ENCODE measurements at regions not wholly inside any gene's neighbourhood (a gene's known extent, or its start where the extent isn't known, plus 50 kb on each side); places are given as distances from the start of the nearest gene placed in this dataset.

DNA sequence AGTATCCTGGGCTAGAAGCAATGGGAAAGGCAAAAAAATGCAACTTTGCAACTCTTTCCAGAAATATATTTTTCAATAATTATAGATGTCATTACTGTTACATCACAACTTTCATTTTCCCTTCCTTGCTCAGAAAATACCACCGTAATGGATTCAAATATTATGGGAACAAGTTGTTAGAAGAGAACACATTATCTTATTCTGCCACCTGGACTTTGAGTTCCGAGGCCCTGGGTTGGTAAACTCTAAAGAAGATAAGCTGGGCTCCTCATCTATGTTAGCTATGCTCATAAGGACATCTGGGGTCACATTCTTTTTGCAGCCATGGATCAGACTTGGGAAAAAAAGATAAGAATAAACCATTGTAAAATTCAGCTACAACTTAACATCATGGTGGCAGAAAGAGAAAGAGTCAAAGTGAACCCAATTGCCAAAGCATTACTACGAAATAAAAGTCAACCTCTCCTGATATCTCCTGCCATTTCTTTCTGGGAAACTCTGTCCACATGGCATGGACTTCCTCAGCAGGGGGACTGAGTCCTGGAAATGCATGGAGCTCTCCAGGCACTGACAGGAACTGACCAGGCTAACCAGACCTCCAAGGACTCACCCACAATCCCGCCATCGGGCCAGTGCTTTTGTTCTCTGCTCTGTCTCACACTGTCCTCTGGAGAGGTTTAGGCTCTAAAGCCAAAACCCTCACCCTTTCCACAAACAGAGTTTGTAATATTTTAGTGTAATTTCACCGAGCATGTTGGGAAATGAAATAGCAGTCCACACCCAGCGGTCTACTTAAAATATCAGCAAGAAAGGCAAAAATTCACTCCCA lies 499.1 kb upstream of the RUNX1 start:
- H3K4me3 ChIP-seq (ENCODE audit: low read depth, low read length) = no peak overlapping the region
- TF ChIP-seq, protein P1, sequence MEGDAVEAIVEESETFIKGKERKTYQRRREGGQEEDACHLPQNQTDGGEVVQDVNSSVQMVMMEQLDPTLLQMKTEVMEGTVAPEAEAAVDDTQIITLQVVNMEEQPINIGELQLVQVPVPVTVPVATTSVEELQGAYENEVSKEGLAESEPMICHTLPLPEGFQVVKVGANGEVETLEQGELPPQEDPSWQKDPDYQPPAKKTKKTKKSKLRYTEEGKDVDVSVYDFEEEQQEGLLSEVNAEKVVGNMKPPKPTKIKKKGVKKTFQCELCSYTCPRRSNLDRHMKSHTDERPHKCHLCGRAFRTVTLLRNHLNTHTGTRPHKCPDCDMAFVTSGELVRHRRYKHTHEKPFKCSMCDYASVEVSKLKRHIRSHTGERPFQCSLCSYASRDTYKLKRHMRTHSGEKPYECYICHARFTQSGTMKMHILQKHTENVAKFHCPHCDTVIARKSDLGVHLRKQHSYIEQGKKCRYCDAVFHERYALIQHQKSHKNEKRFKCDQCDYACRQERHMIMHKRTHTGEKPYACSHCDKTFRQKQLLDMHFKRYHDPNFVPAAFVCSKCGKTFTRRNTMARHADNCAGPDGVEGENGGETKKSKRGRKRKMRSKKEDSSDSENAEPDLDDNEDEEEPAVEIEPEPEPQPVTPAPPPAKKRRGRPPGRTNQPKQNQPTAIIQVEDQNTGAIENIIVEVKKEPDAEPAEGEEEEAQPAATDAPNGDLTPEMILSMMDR (IDR thresholded peaks at IDR 0.05; ENCODE audit: low read depth, low read length) = no peak

DNA sequence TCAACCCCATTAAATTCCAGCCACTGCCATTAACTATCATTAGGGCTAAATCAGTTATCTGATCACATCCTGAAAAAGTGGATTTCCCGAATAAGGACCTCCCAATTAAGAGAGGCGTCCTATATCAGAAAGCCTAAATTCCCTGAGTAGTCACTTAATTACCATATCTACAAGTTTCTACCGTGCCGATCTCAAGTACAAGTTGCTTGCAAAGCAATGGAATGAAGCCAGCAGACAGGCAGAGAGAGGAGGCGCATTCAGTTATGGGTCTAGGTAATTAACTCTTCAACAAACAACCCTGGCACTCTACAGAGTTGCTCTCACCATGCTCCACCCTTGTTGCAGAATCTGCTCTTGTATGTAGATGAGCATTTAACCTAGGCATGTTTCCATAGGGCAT lies 494.6 kb upstream of the RUNX1 start:
- no peak overlapping the region for H3K4me3 ChIP-seq (ENCODE audit: low read depth, low read length)
- TF ChIP-seq, protein P1 (IDR thresholded peaks at IDR 0.05; ENCODE audit: low read depth, low read length) = no peak

DNA sequence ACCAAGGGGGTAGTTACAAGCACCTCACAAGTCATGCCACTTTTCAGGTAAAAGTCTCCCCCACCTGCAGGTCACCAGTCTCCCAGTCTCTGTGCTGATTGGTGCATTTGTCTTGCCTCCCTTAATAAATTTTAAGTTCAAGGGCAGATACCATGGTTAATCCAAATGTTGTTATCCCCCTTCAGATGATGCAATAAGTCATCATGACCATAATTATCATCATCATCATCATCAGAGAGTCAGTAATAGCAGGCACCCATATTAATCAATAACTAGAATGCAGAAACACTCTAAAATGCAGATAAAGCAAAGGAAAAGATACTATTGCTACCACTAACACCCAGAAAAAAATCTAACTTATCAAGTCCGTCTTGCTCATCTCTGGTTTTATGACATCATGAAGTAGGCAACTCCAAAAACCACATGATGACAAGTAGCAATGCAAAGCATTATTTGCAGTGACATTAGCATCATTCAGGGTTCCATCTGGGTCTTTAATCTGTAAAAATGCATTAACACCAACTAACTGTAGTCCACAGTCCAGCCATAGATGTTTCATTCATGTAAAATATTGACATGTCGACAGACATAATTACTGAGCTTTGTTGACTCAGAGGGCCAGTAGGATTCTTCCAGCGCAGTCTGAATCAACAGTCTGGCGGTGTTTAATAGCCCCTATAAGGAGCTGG lies 492.0 kb upstream of the RUNX1 start:
- TF ChIP-seq, protein P1 (IDR thresholded peaks at IDR 0.05; ENCODE audit: low read depth, low read length) = no peak
- no peak overlapping the region for H3K4me3 ChIP-seq (ENCODE audit: low read depth, low read length)

DNA sequence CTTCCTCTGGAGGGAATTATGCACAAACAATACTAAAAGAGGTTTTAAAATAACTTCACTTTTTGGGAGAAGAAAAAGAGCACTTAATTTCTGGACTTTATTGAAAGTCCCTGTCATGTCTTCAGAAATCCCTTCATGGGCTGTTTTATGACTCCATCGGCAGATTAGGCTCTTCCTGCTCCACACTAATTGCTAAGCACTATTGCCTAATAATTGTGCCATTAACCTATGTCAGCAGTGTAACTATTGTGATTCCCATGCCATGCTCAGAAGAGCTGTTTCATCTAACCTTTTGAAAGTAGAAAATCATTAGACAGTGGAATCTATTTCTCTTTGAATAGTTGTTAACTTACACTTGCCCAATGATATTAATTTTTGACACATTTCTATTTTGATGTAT lies 489.3 kb upstream of the RUNX1 start:
- no peak overlapping the region for H3K4me3 ChIP-seq (ENCODE audit: low read depth, low read length)
- TF ChIP-seq, protein P1 (IDR thresholded peaks at IDR 0.05; ENCODE audit: low read depth, low read length) = no peak

DNA sequence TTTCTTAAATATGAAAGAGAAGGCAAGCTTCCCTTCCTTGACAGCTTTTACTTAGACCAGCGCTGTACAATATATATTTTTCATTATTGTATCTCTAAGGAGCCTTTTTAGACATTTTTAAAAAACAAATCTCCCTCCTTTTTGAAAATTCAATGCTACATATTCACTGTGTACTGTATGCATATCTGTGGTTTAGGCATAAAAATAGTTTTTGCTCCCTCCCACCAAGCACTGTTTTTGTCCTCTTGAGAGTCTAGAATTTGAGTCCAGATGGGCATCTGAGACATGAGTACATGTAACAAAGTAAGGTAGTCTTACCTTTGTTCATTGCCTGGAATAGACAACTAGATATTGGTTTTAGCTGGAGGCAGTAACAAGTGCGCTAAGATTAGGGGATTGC lies 488.5 kb upstream of the RUNX1 start:
- TF ChIP-seq, protein P1 (IDR thresholded peaks at IDR 0.05; ENCODE audit: low read depth, low read length) = no peak

DNA sequence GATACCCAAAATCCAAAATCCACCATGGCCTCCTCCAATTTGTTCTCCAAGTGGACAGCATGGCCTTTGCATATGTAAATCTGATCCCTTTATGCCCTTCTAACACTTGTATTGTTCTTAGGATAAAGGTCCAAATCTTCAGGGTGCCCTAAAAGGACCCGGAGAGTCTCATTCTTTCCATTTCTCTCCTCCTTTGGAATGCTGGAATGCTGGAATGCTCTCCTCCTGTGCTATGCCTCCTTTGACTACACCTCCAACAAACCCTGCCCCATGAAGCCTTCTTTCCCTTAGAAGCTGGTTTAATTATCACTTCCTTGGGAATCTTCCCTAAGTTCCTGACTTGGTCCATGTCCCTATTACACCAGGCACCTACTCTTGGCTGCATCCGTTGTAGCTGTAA lies 484.8 kb upstream of the RUNX1 start:
- no peak overlapping the region for H3K4me3 ChIP-seq (ENCODE audit: low read depth, low read length)
- TF ChIP-seq, protein P1 (IDR thresholded peaks at IDR 0.05; ENCODE audit: low read depth, low read length) = no peak

More for the DNA sequence above, 488.5 kb upstream of the RUNX1 start:
- H3K4me3 ChIP-seq (ENCODE audit: low read depth, low read length) = no peak overlapping the region

DNA sequence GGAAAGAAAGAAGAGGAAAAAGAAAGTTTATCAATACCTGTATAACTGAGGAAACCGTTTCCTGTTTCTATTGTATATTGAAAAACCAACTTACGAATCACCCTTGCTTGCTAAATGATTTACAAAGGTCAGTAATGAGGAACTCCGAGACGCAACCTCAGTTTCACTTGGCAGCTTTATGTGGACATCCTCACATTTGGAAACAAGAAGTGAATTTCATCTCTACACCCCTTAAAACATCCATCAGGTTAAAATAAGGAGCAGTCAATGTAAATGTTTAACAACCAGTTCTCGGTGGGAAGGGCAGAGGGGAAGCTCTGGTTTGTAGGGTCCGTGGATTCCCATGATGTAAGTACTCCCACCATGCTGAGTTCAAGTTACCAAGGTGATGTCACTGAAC lies 481.7 kb upstream of the RUNX1 start:
- TF ChIP-seq, protein P1 (IDR thresholded peaks at IDR 0.05; ENCODE audit: low read depth, low read length) = no peak

More for the DNA sequence above, 481.7 kb upstream of the RUNX1 start:
- no peak overlapping the region for H3K4me3 ChIP-seq (ENCODE audit: low read depth, low read length)
